ENCODE measurements at regions not wholly inside any gene's neighbourhood (a gene's known extent, or its start where the extent isn't known, plus 50 kb on each side); places are given as distances from the start of the nearest gene placed in this dataset.

- TF ChIP-seq EZH2 (IDR thresholded peaks at IDR 0.05; ENCODE audit: low read length, missing control alignments) (no peak), CTCF (conservative IDR thresholded peaks at IDR 0.05 in 1 of 2, IDR thresholded peaks at IDR 0.05 in 1 of 2; ENCODE audit: low read depth in 1 of 2, low read length in 2 of 2) (no peak)
Measured at GRCh38 chr12:46515829-46516228, 143.3 kb upstream of the SLC38A2 start.
